AG04450 (cell line): ENCODE measurements at regions not wholly inside any gene's neighbourhood (a gene's known extent, or its start where the extent isn't known, plus 50 kb on each side); places are given as distances from the start of the nearest gene placed in this dataset.
"Not testable (repeated sequence)": the region's sequence is repeated elsewhere in the genome, so short reads cannot be mapped to it uniquely, and the experiment has no call there.

Experiments
- CTCF ChIA-PET: fragments of 300-600, 350-600 bp; formaldehyde crosslinking; extraction: SDS; loops from one replicate; lab custom pipeline; 2022; ENCODE audit warnings: antibody characterized with exemption, inconsistent platforms; lab: Charles Lee
- POLR2A ChIA-PET: fragments of 350-600 bp; formaldehyde crosslinking; extraction: SDS; loops from one replicate; lab custom pipeline; 2021; ENCODE audit warnings: antibody characterized with exemption, inconsistent platforms; lab: Yijun Ruan, JAX
- DNase-seq: peaks from one replicate; pipeline ENCODE4 v3.0.0-alpha.2; 2011; ENCODE audit warnings: low read depth, low spot score
- H3K27ac ChIP-seq: one replicate; pipeline ENCODE4 v1.5.1; 2012; ENCODE audit warnings: low read depth, low read length, control low read depth
- H3K27me3 ChIP-seq: one replicate; pipeline ENCODE4 v1.6.0; 2012; ENCODE audit warnings: low read length; ENCODE audit not compliant: control insufficient read depth, insufficient read depth
- H3K4me3 ChIP-seq: 2 replicates; pipeline ENCODE4 v1.5.1; 2011; ENCODE audit warnings: mild to moderate bottlenecking, low read depth, low read length, control low read depth
- H3K9me3 ChIP-seq: 2 replicates; pipeline ENCODE4 v1.5.1; 2012; ENCODE audit warnings: low read length; ENCODE audit not compliant: control insufficient read depth, insufficient read depth
- CTCF ChIP-seq: IDR thresholded peaks from 2 replicates; pipeline ENCODE4 v1.5.1; 2011; ENCODE audit warnings: low read depth, low read length, control low read depth, inconsistent platforms

- ChIA-PET POLR2A (interaction anchor here (0.6 kb wide), 1 partner anchor 403 kb away, joined by 4 read pairs; no protein-coding TSS in a partner anchor), CTCF (interaction anchor here (0.6 kb wide), 1 partner anchor 22 kb away, joined by 5 read pairs; no protein-coding TSS in a partner anchor)
- no peak for TF ChIP-seq CTCF
- Histone ChIP-seq H3K27me3 (no peaks in the 10 kb centered on the region), H3K4me3 (no peak overlapping the region), H3K9me3 (no peaks in the 10 kb centered on the region), H3K27ac (no peak overlapping the region)
- DNase-seq = no peak
Observed at GRCh38 chr6:147999001-147999540, 343.6 kb upstream of the SASH1 start.

GRCh38 chr6:148001844-148002642 is 340.6 kb upstream of the SASH1 start:
- Histone ChIP-seq H3K4me3 (no peak overlapping the region), H3K9me3 (no peaks in the 10 kb centered on the region), H3K27ac (no peak overlapping the region), H3K27me3 (no peaks in the 10 kb centered on the region)
- no peak for DNase-seq
- POLR2A ChIA-PET = no interaction called here
- CTCF ChIA-PET = interaction anchor here (0.7 to 2.0 kb wide), 2 partner anchors 32 to 495 kb away, joined by 3 to 9 read pairs; no protein-coding TSS in a partner anchor
- TF ChIP-seq CTCF = no peak

- POLR2A ChIA-PET = no interaction called here
- no peak for TF ChIP-seq CTCF
Observed at GRCh38 chr6:148004651-148005050, 338.0 kb upstream of the SASH1 start.

GRCh38 chr6:148005806-148006205 is 336.8 kb upstream of the SASH1 start:
- no peak for TF ChIP-seq CTCF
- DNase-seq = no peak
- ChIA-PET POLR2A (no interaction called here), CTCF (no interaction called here)
- Histone ChIP-seq H3K9me3 (peaks cover 3% of the 10 kb centered on the region; the same call in 1 of the 2 replicates), H3K27me3 (no peaks in the 10 kb centered on the region), H3K4me3 (no peak overlapping the region), H3K27ac (no peak overlapping the region)

More at GRCh38 chr6:148004651-148005050, 338.0 kb upstream of the SASH1 start:
- CTCF ChIA-PET = no interaction called here
- H3K4me3 ChIP-seq = no peak overlapping the region
- no peaks in the 10 kb centered on the region for H3K9me3 ChIP-seq
- H3K27me3 ChIP-seq = no peaks in the 10 kb centered on the region
- no peak for DNase-seq
- no peak overlapping the region for H3K27ac ChIP-seq

GRCh38 chr6:148010516-148010915 is 332.1 kb upstream of the SASH1 start:
- H3K4me3 ChIP-seq, CTCF ChIA-PET, H3K27me3 ChIP-seq, DNase-seq, POLR2A ChIA-PET, H3K9me3 ChIP-seq, H3K27ac ChIP-seq: not testable (repeated sequence)
